ENCODE measurements at regions not wholly inside any gene's neighbourhood (a gene's known extent, or its start where the extent isn't known, plus 50 kb on each side); places are given as distances from the start of the nearest gene placed in this dataset.

GRCh38 chr3:127469760-127470159 lies 120.8 kb downstream of the TPRA1 start:
- no peak overlapping the region for H3K4me3 ChIP-seq (ENCODE audit: low read depth, low read length)
- no peak for TF ChIP-seq MAX (IDR thresholded peaks at IDR 0.05; ENCODE audit: low read depth, low read length)
- TF ChIP-seq CTCF (IDR thresholded peaks at IDR 0.05; ENCODE audit: low read depth, low read length) = no peak
- TF ChIP-seq MYC (IDR thresholded peaks at IDR 0.05; ENCODE audit: low read depth, low read length) = no peak
- TF ChIP-seq POLR2A (IDR thresholded peaks at IDR 0.05; ENCODE audit: extremely low read depth, insufficient read length) = no peak
- DNase-seq (ENCODE audit: low read depth) = no peak

- TF ChIP-seq MAX (IDR thresholded peaks at IDR 0.05; ENCODE audit: low read depth, low read length) = no peak
- no peak for TF ChIP-seq MYC (IDR thresholded peaks at IDR 0.05; ENCODE audit: low read depth, low read length)
- TF ChIP-seq CTCF (IDR thresholded peaks at IDR 0.05; ENCODE audit: low read depth, low read length) = no peak
- TF ChIP-seq POLR2A (IDR thresholded peaks at IDR 0.05; ENCODE audit: extremely low read depth, insufficient read length) = no peak
- DNase-seq (ENCODE audit: low read depth) = peak; percentile 67
- H3K4me3 ChIP-seq (ENCODE audit: low read depth, low read length) = no peak overlapping the region
These were observed 123.1 kb downstream of the TPRA1 start for GRCh38 chr3:127467391-127467790.

- DNase-seq (ENCODE audit: low read depth) = no peak
- TF ChIP-seq MAX (IDR thresholded peaks at IDR 0.05; ENCODE audit: low read depth, low read length) (no peak), CTCF (IDR thresholded peaks at IDR 0.05; ENCODE audit: low read depth, low read length) (no peak), MYC (IDR thresholded peaks at IDR 0.05; ENCODE audit: low read depth, low read length) (no peak), POLR2A (IDR thresholded peaks at IDR 0.05; ENCODE audit: extremely low read depth, insufficient read length) (no peak)
- no peak overlapping the region for H3K4me3 ChIP-seq (ENCODE audit: low read depth, low read length)
These were observed 125.9 kb downstream of the TPRA1 start for GRCh38 chr3:127464642-127465041.

- TF ChIP-seq POLR2A (IDR thresholded peaks at IDR 0.05; ENCODE audit: extremely low read depth, insufficient read length) (no peak), MYC (IDR thresholded peaks at IDR 0.05; ENCODE audit: low read depth, low read length) (no peak), MAX (IDR thresholded peaks at IDR 0.05; ENCODE audit: low read depth, low read length) (no peak), CTCF (IDR thresholded peaks at IDR 0.05; ENCODE audit: low read depth, low read length) (no peak)
- H3K4me3 ChIP-seq (ENCODE audit: low read depth, low read length) = no peak overlapping the region
- no peak for DNase-seq (ENCODE audit: low read depth)
These were observed 128.3 kb downstream of the TPRA1 start for GRCh38 chr3:127462111-127462655.

- no peak overlapping the region for H3K4me3 ChIP-seq (ENCODE audit: low read depth, low read length)
- no peak for TF ChIP-seq POLR2A (IDR thresholded peaks at IDR 0.05; ENCODE audit: extremely low read depth, insufficient read length)
- TF ChIP-seq MYC (IDR thresholded peaks at IDR 0.05; ENCODE audit: low read depth, low read length) = no peak
- TF ChIP-seq CTCF (IDR thresholded peaks at IDR 0.05; ENCODE audit: low read depth, low read length) = no peak
- TF ChIP-seq MAX (IDR thresholded peaks at IDR 0.05; ENCODE audit: low read depth, low read length) = no peak
- no peak for DNase-seq (ENCODE audit: low read depth)
These were observed 129.1 kb downstream of the TPRA1 start for GRCh38 chr3:127461286-127461910.

Data from NB4 (cell line).